Sigmoid colon (tissue), 6 donors: ENCODE measurements at regions not wholly inside any gene's neighbourhood (a gene's known extent, or its start where the extent isn't known, plus 50 kb on each side); places are given as distances from the start of the nearest gene placed in this dataset.

Source experiments
- DNase-seq: peaks from one replicate; pipeline ENCODE4 v3.0.0-alpha.2; 2019
- H3K27ac ChIP-seq, 4 donors: fragments of 200-600 bp; sonication (generic); one replicate each; pipeline ENCODE4 v1.5.1; 2016 to 2019; ENCODE audit warnings: mild to moderate bottlenecking in 1 of 4
- H3K27me3 ChIP-seq, 3 donors: fragments of 200-600 bp; sonication (generic); one replicate each; pipeline ENCODE4 v1.5.1; 2019; ENCODE audit warnings: mild to moderate bottlenecking in 1 of 3
- H3K36me3 ChIP-seq, 4 donors: fragments of 200-600 bp; sonication (generic); one replicate each; pipeline ENCODE4 v1.5.1; 2016 to 2019
- H3K4me1 ChIP-seq, 4 donors: fragments of 200-600 bp; sonication (generic); one replicate each; pipeline ENCODE4 v1.5.1; 2017 to 2019
- H3K4me3 ChIP-seq, 4 donors: fragments of 200-600 bp; sonication (generic); one replicate each; pipeline ENCODE4 v1.5.1; 2017 to 2019; ENCODE audit warnings: mild to moderate bottlenecking in 2 of 4, moderate library complexity in 1 of 4
- H3K9me3 ChIP-seq, 4 donors: fragments of 200-600 bp in 3 of 4; sonication (generic) in 3 of 4; one replicate each; pipeline versions ENCODE4 v1.5.1 to v1.6.1; 2013 to 2019
- EP300 ChIP-seq, 4 donors: sonication (generic); formaldehyde crosslinking; IDR thresholded peaks; one replicate each; pipeline ENCODE4 v1.6.1; 2017; ENCODE audit warnings: antibody characterized with exemption in 4 of 4
- POLR2A ChIP-seq, 2 donors: fragments of 450-650 bp; IDR thresholded peaks; one replicate each; pipeline ENCODE4 v1.6.1; 2016; ENCODE audit warnings: antibody characterized with exemption in 2 of 2, mild to moderate bottlenecking in 2 of 2, moderate library complexity in 2 of 2
- POLR2AphosphoS5 ChIP-seq, 4 donors: sonication (generic); formaldehyde crosslinking; IDR thresholded peaks; one replicate each; pipeline ENCODE4 v1.6.1; 2017; ENCODE audit warnings: antibody characterized with exemption in 4 of 4
- WGBS, 2 donors: extraction: QIAGEN DNeasy Blood & Tissue Kit; methylation state at CpG; one replicate each; pipeline ENCODE4 v1.1.7; 2013; 5-methylcytosine and 5-hydroxymethylcytosine counted together
- intact Hi-C: fragments of 100-400 bp; cut with DNase I; formaldehyde crosslinking; loops from one replicate; pipeline ENCODE4 v1.15.1; 2023
- TF ChIP-seq, protein P1 (sequence below), 4 experiments: fragments of 450-650 bp in 3 of 4; fragments of 200-600 bp in 1 of 4; IDR thresholded peaks; one replicate each; pipeline ENCODE4 v1.5.1; 2016 to 2019; ENCODE audit warnings: antibody characterized with exemption in 4 of 4, mild to moderate bottlenecking in 3 of 4, moderate library complexity in 2 of 4
- donor health status: healthy with polysubstance abuse.
- donor health status: healthy.

DNA sequence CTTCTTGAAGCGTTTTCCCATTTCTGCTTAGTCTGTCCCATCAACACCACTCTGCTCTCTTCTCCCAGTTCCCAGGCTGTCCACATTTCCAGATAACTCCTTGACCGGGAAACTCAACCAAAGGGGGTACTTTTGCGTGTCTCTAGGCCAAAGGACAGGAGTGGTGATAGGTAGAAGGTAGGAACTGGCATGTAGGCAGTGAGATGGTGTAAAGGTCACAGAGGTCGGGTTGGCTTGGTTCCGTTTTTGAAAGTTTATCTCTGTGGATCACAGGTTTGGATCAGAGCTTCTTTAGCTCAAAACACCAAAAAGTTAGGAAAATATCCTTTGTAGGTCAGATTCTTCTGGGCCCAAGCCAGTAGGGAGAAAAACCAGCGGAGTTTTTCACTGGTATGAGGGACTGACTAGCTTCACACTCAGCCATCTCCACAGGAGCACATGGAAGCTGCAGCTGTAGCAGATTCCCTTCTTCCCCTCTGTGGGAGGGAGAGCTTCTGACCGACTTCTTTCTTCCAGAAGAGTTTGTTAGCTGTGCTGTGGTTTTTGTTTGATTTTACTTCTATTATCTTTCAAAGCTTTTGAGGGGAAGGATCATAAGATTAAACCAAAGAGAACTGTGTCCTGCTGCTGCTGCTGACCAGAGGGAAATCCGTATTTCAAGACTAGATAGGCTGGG, 98.4 kb upstream of the DMRT1 start:
- Histone ChIP-seq H3K4me3 (no peak overlapping the region), H3K27ac (peak overlapping the region in 3 of 4 donors; percentile 88 to 96 (median 93))

DNA sequence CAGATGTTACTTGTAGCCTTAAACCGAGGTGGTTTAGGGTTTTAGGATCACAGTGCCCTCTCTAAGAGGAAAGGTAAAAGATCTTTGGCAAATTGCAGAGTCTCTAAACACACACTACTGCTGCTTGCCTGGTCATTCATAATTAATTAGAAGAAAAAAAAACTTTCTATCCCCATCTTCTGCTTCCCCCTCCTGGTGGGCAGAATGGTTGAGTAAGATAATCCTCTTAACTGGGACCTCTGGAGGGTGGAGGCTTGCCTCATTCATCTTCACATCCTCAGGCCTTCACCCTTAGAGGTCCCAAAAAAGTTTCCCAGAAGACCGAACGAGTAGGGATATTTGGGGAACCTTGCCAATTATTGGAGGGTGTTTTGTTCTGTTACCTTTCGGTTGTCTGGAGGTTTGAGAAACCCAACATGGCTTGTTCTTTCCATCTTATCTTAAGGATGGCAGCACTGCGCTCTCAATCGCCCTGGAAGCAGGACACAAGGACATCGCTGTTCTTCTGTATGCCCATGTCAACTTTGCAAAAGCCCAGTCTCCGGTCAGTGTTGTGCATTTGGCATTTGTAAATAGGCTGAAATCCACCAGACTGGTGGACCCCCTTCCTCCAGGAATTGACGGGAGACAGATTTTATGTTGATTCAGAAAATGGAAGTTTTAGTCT, 97.3 kb upstream of the DMRT1 start:
- 95% methylated on average over 9 of the region's 9 CpGs for WGBS, 2 donors
- no peak for TF ChIP-seq POLR2A (IDR thresholded peaks at IDR 0.05)
- TF ChIP-seq, protein P1, sequence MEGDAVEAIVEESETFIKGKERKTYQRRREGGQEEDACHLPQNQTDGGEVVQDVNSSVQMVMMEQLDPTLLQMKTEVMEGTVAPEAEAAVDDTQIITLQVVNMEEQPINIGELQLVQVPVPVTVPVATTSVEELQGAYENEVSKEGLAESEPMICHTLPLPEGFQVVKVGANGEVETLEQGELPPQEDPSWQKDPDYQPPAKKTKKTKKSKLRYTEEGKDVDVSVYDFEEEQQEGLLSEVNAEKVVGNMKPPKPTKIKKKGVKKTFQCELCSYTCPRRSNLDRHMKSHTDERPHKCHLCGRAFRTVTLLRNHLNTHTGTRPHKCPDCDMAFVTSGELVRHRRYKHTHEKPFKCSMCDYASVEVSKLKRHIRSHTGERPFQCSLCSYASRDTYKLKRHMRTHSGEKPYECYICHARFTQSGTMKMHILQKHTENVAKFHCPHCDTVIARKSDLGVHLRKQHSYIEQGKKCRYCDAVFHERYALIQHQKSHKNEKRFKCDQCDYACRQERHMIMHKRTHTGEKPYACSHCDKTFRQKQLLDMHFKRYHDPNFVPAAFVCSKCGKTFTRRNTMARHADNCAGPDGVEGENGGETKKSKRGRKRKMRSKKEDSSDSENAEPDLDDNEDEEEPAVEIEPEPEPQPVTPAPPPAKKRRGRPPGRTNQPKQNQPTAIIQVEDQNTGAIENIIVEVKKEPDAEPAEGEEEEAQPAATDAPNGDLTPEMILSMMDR (IDR thresholded peaks at IDR 0.05): no peak
- TF ChIP-seq POLR2AphosphoS5 (IDR thresholded peaks at IDR 0.05): no peak
- TF ChIP-seq EP300 (IDR thresholded peaks at IDR 0.05): no peak
- no peaks in the 10 kb centered on the region for H3K27me3 ChIP-seq
- intact Hi-C loops: no loop called here
- H3K9me3 ChIP-seq: no peaks in the 10 kb centered on the region
- peak overlapping the region; percentile 28 to 96 (median 90) for H3K27ac ChIP-seq
- no peak overlapping the region for H3K4me3 ChIP-seq
- peaks cover 28 to 53% (median 35%) of the 10 kb centered on the region in 4 donors for H3K36me3 ChIP-seq
- H3K4me1 ChIP-seq: peaks cover 0 to 77% (median 42%) of the 10 kb centered on the region in 4 donors
- no peak for DNase-seq

More for the DNA sequence above, 98.4 kb upstream of the DMRT1 start:
- intact Hi-C loops: no loop called here
- Histone ChIP-seq H3K4me1 (peaks cover 0 to 89% (median 54%) of the 10 kb centered on the region in 4 donors), H3K9me3 (no peaks in the 10 kb centered on the region), H3K27me3 (no peaks in the 10 kb centered on the region), H3K36me3 (peaks cover 28 to 53% (median 35%) of the 10 kb centered on the region in 4 donors)
- 88 to 91% methylated on average over 8 of the region's 8 CpGs for WGBS, 2 donors
- TF ChIP-seq, protein P1 (IDR thresholded peaks at IDR 0.05): no peak
- TF ChIP-seq POLR2A (IDR thresholded peaks at IDR 0.05) (no peak), EP300 (IDR thresholded peaks at IDR 0.05) (no peak), POLR2AphosphoS5 (IDR thresholded peaks at IDR 0.05) (no peak)
- DNase-seq: peak; percentile 47

DNA sequence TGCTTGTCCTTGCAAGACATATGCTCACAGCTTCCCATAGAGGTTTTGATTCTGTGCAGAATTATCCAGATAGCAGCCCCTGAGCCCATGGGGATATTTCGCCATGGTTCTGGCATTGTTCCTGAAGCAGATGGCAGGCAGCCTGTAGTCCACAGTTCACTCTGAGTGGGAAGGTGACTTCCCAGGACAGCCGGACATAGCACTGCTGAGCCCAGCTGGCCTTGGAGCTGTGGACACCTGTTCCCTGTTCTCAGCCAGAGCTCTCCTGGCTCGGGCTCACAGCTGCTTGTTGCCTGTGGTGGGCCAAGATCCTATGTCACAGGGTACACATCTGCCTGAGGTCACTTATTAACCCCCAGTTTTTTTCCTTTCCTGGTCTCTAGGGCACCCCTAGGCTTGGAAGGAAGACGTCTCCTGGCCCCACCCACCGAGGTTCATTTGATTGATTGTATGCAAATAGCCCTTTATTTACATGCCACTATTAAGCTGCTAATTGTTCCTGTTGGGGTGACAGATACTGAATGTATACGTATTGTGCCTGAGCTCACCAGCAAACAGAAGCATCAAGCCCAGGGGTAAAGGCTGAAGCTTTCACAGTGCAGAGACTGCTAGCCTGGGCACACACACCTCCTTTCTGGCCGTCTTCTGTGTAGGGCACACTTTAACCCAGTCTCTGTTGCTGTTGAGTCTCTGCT, 96.6 kb upstream of the DMRT1 start:
- TF ChIP-seq POLR2AphosphoS5 (IDR thresholded peaks at IDR 0.05): peak; percentile 38 to 70 (median 56)
- peak in 1 of 4 donors; percentile 3 for TF ChIP-seq EP300 (IDR thresholded peaks at IDR 0.05)
- TF ChIP-seq POLR2A (IDR thresholded peaks at IDR 0.05): no peak
- intact Hi-C loops: no loop called here
- no peaks in the 10 kb centered on the region for H3K9me3 ChIP-seq
- peaks cover 28 to 52% (median 35%) of the 10 kb centered on the region in 4 donors for H3K36me3 ChIP-seq
- no peaks in the 10 kb centered on the region for H3K27me3 ChIP-seq
- no peak overlapping the region for H3K4me3 ChIP-seq
- 74 to 80% methylated on average over 7 of the region's 7 CpGs for WGBS, 2 donors
- peak; percentile 93 for DNase-seq
- H3K27ac ChIP-seq: peak overlapping the region; percentile 59 to 96 (median 90)
- H3K4me1 ChIP-seq: peaks cover 0 to 70% (median 36%) of the 10 kb centered on the region in 4 donors

DNA sequence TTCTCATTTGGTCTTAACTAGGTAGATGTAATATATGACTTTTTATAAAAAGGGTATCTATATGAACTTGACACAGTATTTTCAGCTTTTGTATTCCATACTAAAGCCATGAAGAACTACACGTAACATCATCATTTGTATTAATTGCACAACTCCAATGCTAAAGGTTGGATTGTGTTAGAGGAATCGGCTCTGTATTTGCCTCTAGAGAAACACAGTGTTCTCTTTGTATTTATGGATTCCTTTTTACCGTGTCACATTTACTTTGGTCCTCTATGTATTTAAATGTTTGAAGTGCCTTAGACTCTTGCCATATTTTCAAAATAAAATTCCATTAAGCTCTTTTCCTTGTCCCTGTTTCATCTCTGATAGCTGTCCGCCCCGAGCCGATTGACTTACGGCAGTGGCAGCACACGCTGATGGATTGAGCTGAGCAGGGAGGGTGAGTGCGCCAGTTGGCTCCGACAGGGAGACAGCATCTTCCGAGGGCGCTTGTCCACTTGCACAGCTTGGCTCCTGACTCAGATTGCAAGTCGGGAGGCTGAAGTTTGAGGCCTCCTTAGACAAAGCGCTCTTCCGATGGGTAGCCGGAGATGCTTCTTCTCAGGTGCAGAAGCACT, 95.6 kb upstream of the DMRT1 start:
- intact Hi-C loops: no loop called here
- WGBS, 2 donors: 91 to 93% methylated on average over 16 of the region's 16 CpGs
- Histone ChIP-seq H3K4me1 (peaks cover 0 to 60% (median 37%) of the 10 kb centered on the region in 4 donors), H3K27me3 (no peaks in the 10 kb centered on the region), H3K36me3 (peaks cover 26 to 43% (median 28%) of the 10 kb centered on the region in 4 donors), H3K27ac (peak overlapping the region; percentile 59 to 96 (median 90)), H3K4me3 (no peak overlapping the region), H3K9me3 (no peaks in the 10 kb centered on the region)
- TF ChIP-seq POLR2A (IDR thresholded peaks at IDR 0.05) (no peak), POLR2AphosphoS5 (IDR thresholded peaks at IDR 0.05) (peak in 3 of 4 donors; percentile 49 to 70 (median 52)), EP300 (IDR thresholded peaks at IDR 0.05) (peak in 1 of 4 donors; percentile 87)
- TF ChIP-seq, protein P1 (IDR thresholded peaks at IDR 0.05): no peak
- DNase-seq: peak; percentile 73
